GM21390 (cell line): ENCODE measurements at regions not wholly inside any gene's neighbourhood (a gene's known extent, or its start where the extent isn't known, plus 50 kb on each side); places are given as distances from the start of the nearest gene placed in this dataset.
"Not testable (repeated sequence)": the region's sequence is repeated elsewhere in the genome, so short reads cannot be mapped to it uniquely, and the experiment has no call there.

Experiments
- ATAC-seq: cut with Tn5 transposase; IDR thresholded peaks from one replicate; pipeline ENCODE4 v1.9.1; 2021; ENCODE audit not compliant: unreplicated experiment

- ATAC-seq, result no peak
Observed at GRCh38 chr20:50325215-50325614, 134.6 kb downstream of the CEBPB start.

DNA sequence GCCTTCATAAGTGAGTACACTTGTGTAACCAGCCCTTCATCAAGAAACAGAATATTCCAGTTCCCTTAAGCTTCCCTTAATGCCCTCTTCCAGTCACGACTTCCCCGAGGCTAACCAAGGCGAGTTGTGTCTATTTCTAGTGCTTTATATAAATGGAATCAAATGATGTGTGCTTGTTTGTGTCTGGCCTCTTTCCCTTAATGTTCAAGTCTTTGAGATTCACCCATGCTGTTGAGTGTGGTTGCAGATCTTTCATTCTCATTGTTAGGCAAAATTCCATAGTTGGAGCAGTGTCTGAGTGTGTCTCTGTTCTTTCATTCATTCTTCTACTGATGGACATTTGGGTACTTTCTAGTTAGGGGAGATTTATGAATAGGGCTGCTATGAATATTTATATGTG is 135.0 kb downstream of the CEBPB start:
- no peak for ATAC-seq

DNA sequence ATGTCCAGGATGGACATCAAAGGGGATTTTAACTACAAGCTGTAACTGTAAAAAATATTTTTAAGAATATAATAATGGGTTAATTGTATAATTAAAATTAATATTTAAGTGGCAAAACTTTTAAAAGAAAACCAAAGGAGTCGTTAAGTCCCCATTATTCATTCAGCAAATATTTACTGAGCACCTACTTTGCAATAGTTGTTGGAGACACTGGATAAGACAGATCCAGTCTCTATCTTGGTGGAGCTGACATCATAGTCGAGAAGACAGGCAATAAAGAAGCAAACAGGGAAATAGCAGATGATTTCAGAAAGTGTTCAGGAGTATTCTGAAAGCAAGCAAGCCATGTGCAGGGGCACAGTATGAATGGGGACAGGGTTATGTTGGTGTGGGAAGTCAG is 137.0 kb downstream of the CEBPB start:
- ATAC-seq, result no peak

DNA sequence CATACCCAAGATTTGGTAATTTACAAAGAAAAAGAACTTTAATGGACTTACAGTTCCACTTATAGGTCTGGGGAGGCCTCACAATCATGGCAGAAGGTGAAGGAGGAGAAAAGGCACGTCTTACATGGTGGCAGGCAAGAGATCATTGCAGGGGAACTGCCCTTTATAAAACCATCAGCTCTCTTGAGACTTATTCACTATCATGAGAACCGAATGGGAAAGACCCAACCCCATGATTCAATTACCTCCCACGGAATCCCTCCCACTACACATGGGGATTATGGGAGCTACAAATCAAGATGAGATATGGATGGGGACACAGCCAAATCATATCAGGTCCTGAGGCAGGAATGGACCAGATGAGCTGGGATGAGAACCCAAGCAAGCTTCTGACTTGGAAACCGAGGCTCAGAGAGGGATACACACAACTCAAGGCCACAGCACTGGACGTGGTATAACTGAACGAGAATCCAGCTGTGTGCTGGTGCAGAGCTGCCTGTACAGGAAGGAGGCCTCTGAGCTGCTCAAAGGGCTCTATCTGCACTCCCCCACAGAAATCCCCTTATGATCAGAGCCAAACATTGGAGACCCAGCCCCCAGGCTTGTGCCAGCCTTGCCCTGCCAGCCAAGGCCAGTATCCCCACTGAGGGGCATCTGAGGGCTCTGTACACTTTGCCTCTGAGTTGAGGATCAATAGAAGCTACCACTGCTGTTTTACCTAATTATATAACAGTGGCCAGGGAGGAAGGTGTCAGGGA is 137.8 kb downstream of the CEBPB start:
- ATAC-seq, result no peak

- ATAC-seq, result no peak
Observed at GRCh38 chr20:50328996-50329898, 138.6 kb downstream of the CEBPB start.

DNA sequence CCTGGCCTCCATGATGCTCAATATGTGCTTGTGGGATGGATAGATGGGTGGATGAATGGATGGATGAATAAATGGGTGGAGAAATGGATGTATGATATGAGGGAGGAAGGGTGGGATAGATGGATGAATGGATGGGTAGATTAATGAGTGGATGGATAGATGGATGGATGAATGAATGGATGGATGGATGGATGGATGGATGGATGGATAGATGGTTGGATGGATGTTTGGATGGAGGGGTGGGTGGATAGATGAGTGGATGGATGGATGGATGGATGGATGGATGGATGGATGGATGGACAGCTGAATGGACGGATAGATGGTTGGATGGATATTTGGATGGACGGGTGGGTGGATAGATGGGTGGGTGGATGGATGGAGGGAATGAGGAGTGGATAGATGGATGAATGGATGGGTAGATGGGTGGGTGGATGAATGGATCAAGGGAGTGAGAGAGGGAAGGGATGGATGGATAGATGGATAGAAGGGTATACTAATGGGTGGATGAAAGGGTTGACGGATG is 139.4 kb downstream of the CEBPB start:
- ATAC-seq, result no peak

DNA sequence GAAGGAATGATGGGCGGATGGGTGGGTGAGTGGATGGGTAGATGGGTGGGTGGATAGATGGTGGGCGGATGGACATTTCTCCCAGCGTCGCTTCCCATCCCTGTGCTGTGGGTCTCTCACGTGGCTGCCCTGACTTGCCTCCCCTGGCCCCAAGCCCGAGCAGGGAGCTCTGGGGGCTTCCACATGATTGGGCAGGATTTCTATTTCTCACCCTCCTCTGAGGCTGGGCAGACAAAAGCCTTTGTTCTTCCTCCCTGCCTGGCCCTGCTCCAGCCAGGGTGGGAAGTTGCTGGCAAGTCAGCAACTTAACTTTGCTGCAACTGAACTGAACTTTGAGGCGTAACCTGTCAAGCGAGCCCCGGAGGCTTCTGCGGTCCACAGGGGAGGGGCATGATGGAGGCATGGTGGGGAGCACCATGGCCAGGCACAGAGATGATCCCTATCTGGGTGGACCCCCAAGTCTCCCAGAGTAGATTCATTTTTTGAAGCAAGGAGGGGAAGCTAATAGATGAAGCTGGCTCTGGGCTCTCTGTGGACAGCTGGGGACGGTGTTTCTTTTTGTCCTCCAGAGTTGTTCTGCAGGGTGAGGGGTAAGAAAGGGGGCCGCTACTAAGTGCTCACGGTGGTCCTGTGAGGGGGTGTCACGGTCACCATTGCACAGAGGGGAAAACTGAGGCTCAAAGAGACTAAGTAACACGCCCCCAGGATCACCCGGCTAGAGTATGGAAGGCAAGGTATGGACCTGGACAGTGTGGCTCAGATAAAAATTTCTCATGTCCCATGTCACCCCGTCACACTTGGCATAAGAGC is 140.1 kb downstream of the CEBPB start:
- ATAC-seq, result no peak

- ATAC-seq, result no peak
Observed at GRCh38 chr20:50331469-50332363, 141.1 kb downstream of the CEBPB start.

- no peak for ATAC-seq
Observed at GRCh38 chr20:50332491-50332980, 141.9 kb downstream of the CEBPB start.

GRCh38 chr20:50333131-50333670 is 142.6 kb downstream of the CEBPB start:
- no peak for ATAC-seq

DNA sequence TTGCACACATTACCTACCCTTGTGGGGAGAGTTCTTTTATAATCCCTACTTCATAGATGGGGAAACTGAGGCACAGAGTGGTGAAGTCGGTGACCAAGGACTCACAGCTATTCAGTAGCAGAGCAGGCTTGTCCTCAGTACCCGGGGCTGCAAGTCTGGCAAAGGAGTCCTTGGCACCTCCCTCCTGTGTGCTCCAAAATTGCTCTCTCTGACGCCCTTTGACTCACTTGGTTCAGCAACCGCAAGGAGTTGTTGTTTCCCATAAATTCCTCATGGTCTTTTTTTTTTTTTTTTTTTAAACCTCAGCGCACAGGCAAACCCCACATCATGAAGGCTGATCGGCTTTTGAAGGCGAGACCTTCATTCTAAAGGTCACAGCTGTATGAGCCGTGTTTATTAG is 143.2 kb downstream of the CEBPB start:
- ATAC-seq, result no peak

- ATAC-seq, result not testable (repeated sequence)
Observed at GRCh38 chr20:50334512-50334911, 143.9 kb downstream of the CEBPB start.

- no peak for ATAC-seq
Observed at GRCh38 chr20:50335105-50335504, 144.5 kb downstream of the CEBPB start.

- ATAC-seq, result no peak
Observed at GRCh38 chr20:50335866-50336265, 145.2 kb downstream of the CEBPB start.

DNA sequence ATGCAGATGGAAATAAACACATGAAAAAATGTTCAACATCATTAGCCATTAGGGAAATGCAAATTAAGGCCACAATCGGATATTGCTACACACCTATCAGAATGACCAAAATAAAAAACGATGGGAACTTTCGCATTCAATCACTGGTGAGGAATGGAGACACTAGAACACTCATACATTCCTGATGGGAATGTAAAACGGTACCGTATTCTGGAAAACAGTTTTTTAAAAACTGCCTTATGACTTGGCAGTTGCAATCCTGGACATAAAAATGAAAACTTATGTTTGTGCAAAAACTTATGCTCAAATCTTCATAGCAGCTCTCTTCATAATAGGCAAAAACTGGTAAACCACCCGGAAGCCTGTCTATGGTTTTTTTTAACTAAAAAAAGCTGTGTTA is 146.0 kb downstream of the CEBPB start:
- ATAC-seq, result no peak

DNA sequence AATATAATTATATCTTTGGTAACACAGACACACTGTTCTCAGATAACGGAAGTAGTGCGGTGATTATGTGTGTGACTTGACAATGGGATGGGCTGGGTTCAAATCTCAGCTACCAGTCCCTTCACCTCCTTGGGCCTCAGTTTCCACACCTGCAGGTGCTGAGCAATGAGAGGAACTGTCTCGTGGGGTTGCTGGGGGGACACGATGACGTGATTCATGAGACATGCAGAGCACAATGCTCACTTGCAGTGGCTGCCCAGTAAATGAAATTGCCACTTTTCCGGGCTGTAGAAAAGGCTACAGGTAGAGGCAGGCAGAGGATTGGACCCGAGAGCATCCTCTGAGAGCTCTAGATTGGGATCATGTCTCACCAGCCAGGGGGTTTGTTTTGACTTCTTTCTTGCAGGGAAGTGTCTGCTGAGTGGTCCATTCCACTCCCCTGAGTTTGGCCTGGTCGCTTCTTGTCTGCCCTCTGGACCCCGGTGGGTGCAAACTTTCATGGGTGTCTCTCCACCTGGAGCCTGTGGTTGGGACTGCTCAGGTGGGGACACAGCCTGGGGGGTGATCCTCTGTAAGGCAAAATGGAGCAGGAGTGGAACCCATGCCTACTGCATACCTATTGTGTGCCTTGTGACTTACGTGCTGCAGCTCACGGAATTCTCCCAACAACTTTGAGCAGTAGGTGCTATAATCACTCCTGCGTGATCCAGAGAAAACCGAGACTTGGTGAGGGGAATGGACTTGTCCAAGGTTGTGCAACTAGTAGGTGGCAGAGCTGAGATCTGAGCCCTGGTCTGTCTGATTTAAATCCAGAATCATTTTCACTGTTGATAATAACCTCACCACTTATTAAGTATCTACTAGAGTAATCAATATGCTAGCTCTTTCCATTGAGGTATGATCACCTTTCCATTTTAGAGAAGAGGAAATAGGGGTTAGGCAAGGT is 147.2 kb downstream of the CEBPB start:
- ATAC-seq, result no peak

- peak; percentile 58 for ATAC-seq
Observed at GRCh38 chr20:50338479-50339391, 148.1 kb downstream of the CEBPB start.
